Lower leg skin (tissue), 4 donors: ENCODE measurements at regions not wholly inside any gene's neighbourhood (a gene's known extent, or its start where the extent isn't known, plus 50 kb on each side); places are given as distances from the start of the nearest gene placed in this dataset.

Experiments
- DNase-seq, 2 donors: peaks; one replicate each; pipeline ENCODE4 v3.0.0-alpha.2; 2019; ENCODE audit warnings: low spot score in 2 of 2
- H3K4me3 ChIP-seq: fragments of 200-600 bp; sonication (generic); 2 replicates; pipeline ENCODE4 v1.5.1; 2017; ENCODE audit warnings: mild to moderate bottlenecking, low read depth; ENCODE audit not compliant: poor library complexity, severe bottlenecking
- CTCF ChIP-seq, 3 donors: fragments of 450-650 bp; IDR thresholded peaks; one replicate each; pipeline ENCODE4 v1.5.1; 2016; ENCODE audit warnings: antibody characterized with exemption in 3 of 3, mild to moderate bottlenecking in 3 of 3, moderate library complexity in 2 of 3
- POLR2A ChIP-seq, 2 donors: fragments of 450-650 bp; IDR thresholded peaks; one replicate each; pipeline ENCODE4 v1.6.1; 2016 to 2017; ENCODE audit warnings: antibody characterized with exemption in 2 of 2, mild to moderate bottlenecking in 1 of 2, moderate library complexity in 1 of 2
- WGBS, 2 donors: methylation state at CpG; one replicate each; pipeline ENCODE4 v1.1.5; 2018; 5-methylcytosine and 5-hydroxymethylcytosine counted together
- intact Hi-C: fragments of 100-400 bp; cut with DNase I; formaldehyde crosslinking; loops from one replicate; pipeline ENCODE4 v1.15.0; 2023; ENCODE audit warnings: low total_unique reads

DNA sequence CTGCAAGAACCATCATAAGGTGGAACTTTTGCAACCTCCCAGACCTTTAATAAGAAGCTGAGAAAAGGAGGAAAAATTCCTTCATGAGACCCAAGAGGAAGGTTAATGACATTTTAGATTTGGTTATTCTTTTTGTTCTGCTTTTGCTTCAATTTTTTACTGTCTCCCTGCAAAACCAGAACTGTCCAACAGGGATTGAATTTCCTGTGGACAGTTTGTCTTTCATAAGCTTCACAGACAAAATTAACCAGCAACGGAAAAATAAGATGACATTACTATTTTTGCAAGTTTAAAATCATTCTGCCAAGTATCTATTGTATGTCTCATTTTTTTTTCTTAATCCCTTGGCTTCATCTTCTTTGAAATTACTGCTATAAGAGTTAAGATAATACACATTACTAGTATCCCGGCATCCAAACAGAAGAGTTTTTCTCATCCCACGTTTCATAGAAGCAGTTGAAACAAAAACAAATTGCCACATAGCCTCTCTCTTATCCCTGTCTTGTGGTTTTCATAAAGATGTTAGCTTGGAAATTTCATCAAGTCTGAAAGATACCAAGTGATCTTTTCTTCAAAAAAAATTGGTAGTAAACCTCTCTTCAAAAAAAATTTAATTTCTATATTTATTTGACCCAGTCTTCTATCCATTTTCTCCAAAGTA, 465.3 kb upstream of the PTBP2 start:
- intact Hi-C loops, result no loop called here
- no peak overlapping the region for H3K4me3 ChIP-seq
- no peak for TF ChIP-seq CTCF (IDR thresholded peaks at IDR 0.05)
- TF ChIP-seq POLR2A (IDR thresholded peaks at IDR 0.05), result no peak
- no peak for DNase-seq
- 40% methylated on average over 3 of the region's 3 CpGs for WGBS, 2 donors

DNA sequence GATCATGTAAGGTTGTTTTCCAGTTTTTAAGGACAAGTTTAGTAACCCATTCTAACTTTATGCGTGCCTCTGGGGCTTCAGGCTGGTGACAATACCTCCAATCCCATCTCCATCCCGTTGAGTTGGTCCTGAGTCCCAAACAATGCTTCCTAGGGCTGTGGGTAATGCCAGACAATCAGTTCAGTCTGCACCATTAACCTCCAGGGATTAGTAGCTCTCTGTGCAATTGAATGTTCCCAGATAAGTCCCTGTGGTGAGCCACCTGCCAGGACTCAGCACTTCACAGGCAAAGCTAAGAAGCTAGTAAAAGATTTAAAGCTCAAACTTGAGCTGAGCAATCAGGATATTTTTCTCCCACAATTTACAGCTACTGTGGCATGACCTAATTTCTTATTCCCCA, 462.2 kb upstream of the PTBP2 start:
- no peak for DNase-seq
- 54 to 66% methylated on average over 2 of the region's 2 CpGs for WGBS, 2 donors
- intact Hi-C loops, result no loop called here
- H3K4me3 ChIP-seq, result no peak overlapping the region
- no peak for TF ChIP-seq CTCF (IDR thresholded peaks at IDR 0.05)
- TF ChIP-seq POLR2A (IDR thresholded peaks at IDR 0.05), result no peak

DNA sequence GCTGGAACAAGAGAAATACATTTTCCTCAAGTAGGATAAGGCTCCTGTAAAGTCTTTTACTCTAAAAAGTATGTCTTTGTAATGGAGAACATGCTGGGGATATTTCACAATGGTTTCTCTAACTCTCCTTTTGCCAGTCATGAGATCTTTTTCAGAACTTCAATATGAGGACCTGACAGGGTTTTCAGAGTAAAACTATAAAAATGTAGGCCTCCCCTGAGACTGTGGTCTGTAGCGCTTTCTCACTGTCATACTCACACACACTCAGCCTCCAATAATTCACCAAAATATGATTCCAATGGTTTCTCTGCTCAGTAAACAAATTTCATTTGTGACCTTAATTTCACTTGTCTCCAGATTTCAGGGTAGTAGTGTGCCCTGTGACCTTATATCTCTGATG, 440.1 kb upstream of the PTBP2 start:
- DNase-seq, result no peak
- WGBS, 2 donors, result 68 to 86% methylated on average over 1 of the region's 1 CpG
- TF ChIP-seq CTCF (IDR thresholded peaks at IDR 0.05) (no peak), POLR2A (IDR thresholded peaks at IDR 0.05) (no peak)
- no peak overlapping the region for H3K4me3 ChIP-seq
- intact Hi-C loops, result no loop called here

- intact Hi-C loops, result no loop called here
- 51 to 62% methylated on average over 1 of the region's 1 CpG for WGBS, 2 donors
Measured at GRCh38 chr1:96290033-96290432, 431.6 kb upstream of the PTBP2 start.

GRCh38 chr1:96290801-96291200, 430.8 kb upstream of the PTBP2 start:
- DNase-seq, result no peak
- TF ChIP-seq CTCF (IDR thresholded peaks at IDR 0.05) (no peak), POLR2A (IDR thresholded peaks at IDR 0.05) (no peak)
- intact Hi-C loops, result no loop called here
- no peak overlapping the region for H3K4me3 ChIP-seq

More at GRCh38 chr1:96290033-96290432, 431.6 kb upstream of the PTBP2 start:
- DNase-seq, result no peak
- H3K4me3 ChIP-seq, result no peak overlapping the region
- no peak for TF ChIP-seq CTCF (IDR thresholded peaks at IDR 0.05)
- no peak for TF ChIP-seq POLR2A (IDR thresholded peaks at IDR 0.05)

- TF ChIP-seq POLR2A (IDR thresholded peaks at IDR 0.05), result no peak
- TF ChIP-seq CTCF (IDR thresholded peaks at IDR 0.05), result no peak
- no peak for DNase-seq
- no peak overlapping the region for H3K4me3 ChIP-seq
- WGBS, 2 donors, result 48 to 54% methylated on average over 2 of the region's 2 CpGs
- intact Hi-C loops, result no loop called here
Measured at GRCh38 chr1:96291468-96291867, 430.1 kb upstream of the PTBP2 start.
